ENCODE measurements at regions not wholly inside any gene's neighbourhood (a gene's known extent, or its start where the extent isn't known, plus 50 kb on each side); places are given as distances from the start of the nearest gene placed in this dataset.

GRCh38 chr4:184879271-184879670, 53.5 kb upstream of the ACSL1 start:
- no peak for DNase-seq
- H3K27ac Mint-ChIP-seq: no peak overlapping the region
- no peaks in the 10 kb centered on the region for H3K9me3 Mint-ChIP-seq
- ATAC-seq: no peak
- no peak overlapping the region for H3K4me3 Mint-ChIP-seq
- no peaks in the 10 kb centered on the region for H3K4me1 Mint-ChIP-seq
- no peaks in the 10 kb centered on the region for H3K27me3 Mint-ChIP-seq

- no peak for DNase-seq
- Mint-ChIP-seq H3K4me3 (no peak overlapping the region), H3K27ac (no peak overlapping the region), H3K9me3 (no peaks in the 10 kb centered on the region), H3K4me1 (no peaks in the 10 kb centered on the region), H3K27me3 (no peaks in the 10 kb centered on the region)
- no peak for ATAC-seq
These were observed 56.5 kb upstream of the ACSL1 start for GRCh38 chr4:184882276-184882675.

GRCh38 chr4:184883024-184883423, 57.3 kb upstream of the ACSL1 start:
- H3K27me3 Mint-ChIP-seq: no peaks in the 10 kb centered on the region
- DNase-seq (no peak), ATAC-seq (no peak)
- H3K9me3 Mint-ChIP-seq: no peaks in the 10 kb centered on the region
- no peaks in the 10 kb centered on the region for H3K4me1 Mint-ChIP-seq
- no peak overlapping the region for H3K4me3 Mint-ChIP-seq
- no peak overlapping the region for H3K27ac Mint-ChIP-seq

- H3K9me3 Mint-ChIP-seq: no peaks in the 10 kb centered on the region
- H3K27ac Mint-ChIP-seq: no peak overlapping the region
- H3K4me3 Mint-ChIP-seq: no peak overlapping the region
- H3K4me1 Mint-ChIP-seq: no peaks in the 10 kb centered on the region
- H3K27me3 Mint-ChIP-seq: peaks cover 4% of the 10 kb centered on the region
- ATAC-seq (no peak), DNase-seq (no peak)
These were observed 59.1 kb upstream of the ACSL1 start for GRCh38 chr4:184884883-184885282.

- ATAC-seq (no peak), DNase-seq (no peak)
- Mint-ChIP-seq H3K4me1 (no peaks in the 10 kb centered on the region), H3K27ac (no peak overlapping the region), H3K9me3 (no peaks in the 10 kb centered on the region), H3K27me3 (peaks cover 11% of the 10 kb centered on the region), H3K4me3 (no peak overlapping the region)
These were observed 59.8 kb upstream of the ACSL1 start for GRCh38 chr4:184885602-184886001.

- DNase-seq: no peak
- Mint-ChIP-seq H3K4me3 (no peak overlapping the region), H3K27ac (no peak overlapping the region), H3K9me3 (no peaks in the 10 kb centered on the region), H3K27me3 (peaks cover 12% of the 10 kb centered on the region), H3K4me1 (no peaks in the 10 kb centered on the region)
- no peak for ATAC-seq
These were observed 61.6 kb upstream of the ACSL1 start for GRCh38 chr4:184887333-184887732.

GRCh38 chr4:184887947-184888346, 62.2 kb upstream of the ACSL1 start:
- Mint-ChIP-seq H3K4me3 (no peak overlapping the region), H3K27me3 (peaks cover 12% of the 10 kb centered on the region), H3K27ac (no peak overlapping the region), H3K4me1 (no peaks in the 10 kb centered on the region), H3K9me3 (no peaks in the 10 kb centered on the region)
- no peak for DNase-seq
- ATAC-seq: no peak

- H3K4me3 Mint-ChIP-seq: no peak overlapping the region
- H3K4me1 Mint-ChIP-seq: no peaks in the 10 kb centered on the region
- ATAC-seq: no peak
- peaks cover 21% of the 10 kb centered on the region for H3K27me3 Mint-ChIP-seq
- no peak overlapping the region for H3K27ac Mint-ChIP-seq
- H3K9me3 Mint-ChIP-seq: peaks cover 0 to 7% of the 10 kb centered on the region in 2 donors
- DNase-seq: no peak
These were observed 64.0 kb upstream of the ACSL1 start for GRCh38 chr4:184889666-184890335.

- Mint-ChIP-seq H3K27ac (no peak overlapping the region), H3K4me3 (no peak overlapping the region)
- DNase-seq: no peak
These were observed 64.7 kb upstream of the ACSL1 start for GRCh38 chr4:184890499-184890898.

GRCh38 chr4:184891816-184892397, 66.1 kb upstream of the ACSL1 start:
- no peak for ATAC-seq
- peaks cover 31% of the 10 kb centered on the region for H3K27me3 Mint-ChIP-seq

More at GRCh38 chr4:184890499-184890898, 64.7 kb upstream of the ACSL1 start:
- ATAC-seq: no peak
- Mint-ChIP-seq H3K27me3 (peaks cover 27% of the 10 kb centered on the region), H3K4me1 (no peaks in the 10 kb centered on the region), H3K9me3 (peaks cover 0 to 7% of the 10 kb centered on the region in 2 donors)

GRCh38 chr4:184892999-184893398, 67.2 kb upstream of the ACSL1 start:
- H3K9me3 Mint-ChIP-seq: peaks cover 0 to 7% of the 10 kb centered on the region in 2 donors
- H3K27ac Mint-ChIP-seq: no peak overlapping the region
- DNase-seq (no peak), ATAC-seq (no peak)
- no peak overlapping the region for H3K4me3 Mint-ChIP-seq
- H3K4me1 Mint-ChIP-seq: peaks cover 12% of the 10 kb centered on the region
- H3K27me3 Mint-ChIP-seq: peaks cover 38% of the 10 kb centered on the region

More at GRCh38 chr4:184891816-184892397, 66.1 kb upstream of the ACSL1 start:
- Mint-ChIP-seq H3K4me3 (no peak overlapping the region), H3K4me1 (peaks cover 4% of the 10 kb centered on the region), H3K9me3 (peaks cover 0 to 7% of the 10 kb centered on the region in 2 donors), H3K27ac (no peak overlapping the region)
- no peak for DNase-seq

GRCh38 chr4:184893801-184894571, 68.2 kb upstream of the ACSL1 start:
- Mint-ChIP-seq H3K27me3 (peaks cover 47% of the 10 kb centered on the region), H3K9me3 (peaks cover 0 to 7% of the 10 kb centered on the region in 2 donors), H3K27ac (no peak overlapping the region), H3K4me3 (no peak overlapping the region), H3K4me1 (peaks cover 12% of the 10 kb centered on the region)
- ATAC-seq (no peak), DNase-seq (no peak)

GRCh38 chr4:184895012-184895695, 69.4 kb upstream of the ACSL1 start:
- Mint-ChIP-seq H3K4me1 (peaks cover 12% of the 10 kb centered on the region), H3K4me3 (no peak overlapping the region), H3K27me3 (peaks cover 41% of the 10 kb centered on the region), H3K9me3 (peaks cover 0 to 7% of the 10 kb centered on the region in 2 donors), H3K27ac (no peak overlapping the region)
- DNase-seq: no peak
- no peak for ATAC-seq

GRCh38 chr4:184896868-184897715, 71.3 kb upstream of the ACSL1 start:
- DNase-seq (peak in 1 of 2 donors; percentile 32), ATAC-seq (peak; percentile 79)
- Mint-ChIP-seq H3K4me1 (peaks cover 12% of the 10 kb centered on the region), H3K27ac (no peak overlapping the region), H3K27me3 (peaks cover 36% of the 10 kb centered on the region), H3K4me3 (peak overlapping the region; percentile 33 to 47), H3K9me3 (peaks cover 0 to 7% of the 10 kb centered on the region in 2 donors)

GRCh38 chr4:184897895-184898294, 72.1 kb upstream of the ACSL1 start:
- peaks cover 12% of the 10 kb centered on the region for H3K4me1 Mint-ChIP-seq
- H3K4me3 Mint-ChIP-seq: no peak overlapping the region
- H3K9me3 Mint-ChIP-seq: peaks cover 0 to 7% of the 10 kb centered on the region in 2 donors
- H3K27ac Mint-ChIP-seq: peak overlapping the region in 1 of 2 donors; percentile 31
- no peak for DNase-seq
- peaks cover 36% of the 10 kb centered on the region for H3K27me3 Mint-ChIP-seq
- ATAC-seq: no peak
